GM12892 (cell line): ENCODE measurements at regions not wholly inside any gene's neighbourhood (a gene's known extent, or its start where the extent isn't known, plus 50 kb on each side); places are given as distances from the start of the nearest gene placed in this dataset.

Experiments used
- POLR2A ChIP-seq: IDR thresholded peaks from 2 replicates; pipeline ENCODE4 v1.6.1; 2011; ENCODE audit warnings: low read depth, low read length, control low read depth
- POLR2AphosphoS5 ChIP-seq: IDR thresholded peaks from 2 replicates; pipeline ENCODE4 v1.6.1; 2011; ENCODE audit warnings: low read depth, low read length, control low read depth
- TAF1 ChIP-seq: IDR thresholded peaks from 2 replicates; pipeline ENCODE4 v1.6.1; 2011; ENCODE audit warnings: low read depth, mild to moderate bottlenecking, control low read depth, low read length, borderline replicate concordance

- TF ChIP-seq POLR2A (no peak), TAF1 (no peak), POLR2AphosphoS5 (no peak)
Measured at GRCh38 chr10:128716181-128716580, 590.0 kb upstream of the MKI67 start.
